HEK293T (cell line): ENCODE measurements at regions not wholly inside any gene's neighbourhood (a gene's known extent, or its start where the extent isn't known, plus 50 kb on each side); places are given as distances from the start of the nearest gene placed in this dataset.

Experiments used
- ARNT ChIP-seq: fragments of 450-650 bp; IDR thresholded peaks from 2 replicates; pipeline ENCODE4 v1.6.1; 2017; ENCODE audit warnings: mild to moderate bottlenecking
- ELF4 ChIP-seq: fragments of 450-650 bp; IDR thresholded peaks from 2 replicates; pipeline ENCODE4 v1.6.1; 2017; ENCODE audit warnings: antibody characterized with exemption
- FOXK2 ChIP-seq: fragments of 450-650 bp; IDR thresholded peaks from 2 replicates; pipeline ENCODE4 v1.6.1; 2016; ENCODE audit warnings: mild to moderate bottlenecking
- FOXM1 ChIP-seq: fragments of 450-650 bp; IDR thresholded peaks from 2 replicates; pipeline ENCODE4 v1.6.1; 2017; ENCODE audit warnings: mild to moderate bottlenecking, borderline replicate concordance
- LEF1 ChIP-seq: fragments of 450-650 bp; IDR thresholded peaks from 2 replicates; pipeline ENCODE4 v1.6.1; 2017; ENCODE audit warnings: mild to moderate bottlenecking, borderline replicate concordance
- NFRKB ChIP-seq: fragments of 450-650 bp; IDR thresholded peaks from 2 replicates; pipeline ENCODE4 v1.6.1; 2016; ENCODE audit warnings: mild to moderate bottlenecking, moderate library complexity
- SP1 ChIP-seq: fragments of 450-650 bp; IDR thresholded peaks from 2 replicates; pipeline ENCODE4 v1.6.1; 2017
- SUZ12 ChIP-seq: fragments of 450-650 bp; IDR thresholded peaks from 2 replicates; pipeline ENCODE4 v1.6.1; 2016; ENCODE audit warnings: mild to moderate bottlenecking
- TARDBP ChIP-seq: fragments of 450-650 bp; IDR thresholded peaks from 2 replicates; pipeline ENCODE4 v1.6.1; 2016
- ZNF384 ChIP-seq: fragments of 450-650 bp; IDR thresholded peaks from 2 replicates; pipeline ENCODE4 v1.6.1; 2016
- TF ChIP-seq, protein P1 (sequence below): fragments of 450-650 bp; IDR thresholded peaks from 2 replicates; pipeline ENCODE4 v1.6.1; 2016

DNA sequence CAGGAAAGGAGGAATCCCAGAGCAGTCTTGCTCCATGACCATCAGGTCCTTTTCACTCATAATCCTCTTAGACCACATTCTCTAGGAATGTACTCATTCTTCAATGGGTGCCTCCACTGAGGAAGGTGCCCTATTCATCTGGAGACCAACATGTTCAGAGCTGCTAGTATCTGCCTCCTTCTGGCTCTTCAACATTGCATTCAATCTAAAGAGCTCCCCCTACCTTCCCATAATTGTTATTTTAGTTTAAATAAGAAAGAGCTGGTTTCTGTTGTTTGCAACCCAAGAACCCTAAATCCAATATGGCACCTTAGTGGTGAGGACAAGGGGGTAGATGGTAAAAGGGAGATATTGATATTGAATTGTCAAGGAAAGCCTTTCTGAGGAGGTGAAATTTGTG lies 67.6 kb downstream of the SCN11A start:
- TF ChIP-seq ELF4 (no peak), FOXM1 (no peak), TARDBP (no peak), ZNF384 (no peak), SUZ12 (no peak), LEF1 (no peak), NFRKB (no peak), SP1 (no peak), FOXK2 (no peak), ARNT (no peak)
- TF ChIP-seq, protein P1, sequence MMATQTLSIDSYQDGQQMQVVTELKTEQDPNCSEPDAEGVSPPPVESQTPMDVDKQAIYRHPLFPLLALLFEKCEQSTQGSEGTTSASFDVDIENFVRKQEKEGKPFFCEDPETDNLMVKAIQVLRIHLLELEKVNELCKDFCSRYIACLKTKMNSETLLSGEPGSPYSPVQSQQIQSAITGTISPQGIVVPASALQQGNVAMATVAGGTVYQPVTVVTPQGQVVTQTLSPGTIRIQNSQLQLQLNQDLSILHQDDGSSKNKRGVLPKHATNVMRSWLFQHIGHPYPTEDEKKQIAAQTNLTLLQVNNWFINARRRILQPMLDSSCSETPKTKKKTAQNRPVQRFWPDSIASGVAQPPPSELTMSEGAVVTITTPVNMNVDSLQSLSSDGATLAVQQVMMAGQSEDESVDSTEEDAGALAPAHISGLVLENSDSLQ, result no peak
